ENCODE measurements at regions not wholly inside any gene's neighbourhood (a gene's known extent, or its start where the extent isn't known, plus 50 kb on each side); places are given as distances from the start of the nearest gene placed in this dataset.

DNA sequence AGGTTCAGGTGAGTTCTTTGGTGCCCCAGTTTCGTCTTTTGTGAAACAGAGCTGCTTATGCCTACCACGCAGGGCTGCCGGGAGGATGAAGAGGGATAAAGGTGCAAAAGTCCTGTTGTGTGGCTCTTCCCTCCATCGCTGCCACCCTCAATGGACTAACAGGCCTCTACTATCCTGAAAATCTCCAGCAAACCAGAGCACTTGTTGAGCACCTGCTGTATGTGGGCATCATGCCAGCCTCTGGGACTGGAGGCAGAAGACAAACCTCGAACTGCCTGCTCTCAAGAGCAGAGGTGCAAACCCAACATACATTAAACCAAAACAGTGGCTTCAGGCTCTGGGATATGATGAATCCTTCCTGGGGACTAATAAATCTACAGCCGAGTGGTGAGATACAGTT lies 174.1 kb downstream of the ACTL8 start:
- TF ChIP-seq, protein P1, sequence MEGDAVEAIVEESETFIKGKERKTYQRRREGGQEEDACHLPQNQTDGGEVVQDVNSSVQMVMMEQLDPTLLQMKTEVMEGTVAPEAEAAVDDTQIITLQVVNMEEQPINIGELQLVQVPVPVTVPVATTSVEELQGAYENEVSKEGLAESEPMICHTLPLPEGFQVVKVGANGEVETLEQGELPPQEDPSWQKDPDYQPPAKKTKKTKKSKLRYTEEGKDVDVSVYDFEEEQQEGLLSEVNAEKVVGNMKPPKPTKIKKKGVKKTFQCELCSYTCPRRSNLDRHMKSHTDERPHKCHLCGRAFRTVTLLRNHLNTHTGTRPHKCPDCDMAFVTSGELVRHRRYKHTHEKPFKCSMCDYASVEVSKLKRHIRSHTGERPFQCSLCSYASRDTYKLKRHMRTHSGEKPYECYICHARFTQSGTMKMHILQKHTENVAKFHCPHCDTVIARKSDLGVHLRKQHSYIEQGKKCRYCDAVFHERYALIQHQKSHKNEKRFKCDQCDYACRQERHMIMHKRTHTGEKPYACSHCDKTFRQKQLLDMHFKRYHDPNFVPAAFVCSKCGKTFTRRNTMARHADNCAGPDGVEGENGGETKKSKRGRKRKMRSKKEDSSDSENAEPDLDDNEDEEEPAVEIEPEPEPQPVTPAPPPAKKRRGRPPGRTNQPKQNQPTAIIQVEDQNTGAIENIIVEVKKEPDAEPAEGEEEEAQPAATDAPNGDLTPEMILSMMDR (conservative IDR thresholded peaks at IDR 0.05; ENCODE audit: low read length), result no peak
- TF ChIP-seq EZH2phosphoT487 (IDR thresholded peaks at IDR 0.05; ENCODE audit: borderline replicate concordance), result no peak
